GM23248 (cell line): ENCODE measurements at regions not wholly inside any gene's neighbourhood (a gene's known extent, or its start where the extent isn't known, plus 50 kb on each side); places are given as distances from the start of the nearest gene placed in this dataset.
A peak's percentile ranks its signal among the peaks of the same experiment; 100 is the strongest.

Experiments used
- DNase-seq: peaks from one replicate; pipeline ENCODE4 v3.0.0-alpha.2; 2015
- H2AFZ ChIP-seq: fragments of 200-600 bp; sonication (generic); 2 replicates; pipeline ENCODE4 v1.6.1; 2016; ENCODE audit warnings: antibody characterized with exemption
- H3F3A ChIP-seq: fragments of 200-600 bp; sonication (generic); 2 replicates; pipeline ENCODE4 v1.6.1; 2016; ENCODE audit warnings: mild to moderate bottlenecking, antibody characterized with exemption, mixed run types; ENCODE audit not compliant: insufficient read depth
- H3K27ac ChIP-seq: fragments of 200-600 bp; sonication (generic); 2 replicates; pipeline ENCODE4 v1.5.1; 2016; ENCODE audit warnings: mild to moderate bottlenecking
- H3K27me3 ChIP-seq: fragments of 200-600 bp; sonication (generic); replicated peaks from 2 replicates; pipeline ENCODE4 v1.6.1; 2016; ENCODE audit warnings: mild to moderate bottlenecking; ENCODE audit not compliant: insufficient read depth
- H3K36me3 ChIP-seq: fragments of 200-600 bp; sonication (generic); 2 replicates; pipeline ENCODE4 v1.6.1; 2016; ENCODE audit warnings: low read depth, mild to moderate bottlenecking
- H3K4me1 ChIP-seq: fragments of 200-600 bp; sonication (generic); 2 replicates; pipeline ENCODE4 v1.6.1; 2016; ENCODE audit warnings: mild to moderate bottlenecking; ENCODE audit not compliant: insufficient read depth
- H3K4me2 ChIP-seq: fragments of 200-600 bp; sonication (generic); one replicate; pipeline ENCODE4 v1.6.1; 2016; ENCODE audit warnings: mild to moderate bottlenecking; ENCODE audit not compliant: unreplicated experiment
- H3K4me3 ChIP-seq: fragments of 200-600 bp; sonication (generic); 2 replicates; pipeline ENCODE4 v1.5.1; 2016; ENCODE audit warnings: mild to moderate bottlenecking
- H3K79me2 ChIP-seq: fragments of 200-600 bp; sonication (generic); 2 replicates; pipeline ENCODE4 v1.6.1; 2016; ENCODE audit warnings: mild to moderate bottlenecking; ENCODE audit not compliant: insufficient read depth
- H3K9ac ChIP-seq: fragments of 200-600 bp; sonication (generic); 2 replicates; pipeline ENCODE4 v1.6.1; 2016; ENCODE audit warnings: mild to moderate bottlenecking
- H3K9me2 ChIP-seq: fragments of 200-600 bp; sonication (generic); 2 replicates; pipeline ENCODE4 v1.6.1; 2016; ENCODE audit warnings: mixed run types, mild to moderate bottlenecking, moderate library complexity; ENCODE audit not compliant: insufficient read depth
- H3K9me3 ChIP-seq: fragments of 200-600 bp; sonication (generic); one replicate; pipeline ENCODE4 v1.6.1; 2017; ENCODE audit warnings: low read depth
- H4K20me1 ChIP-seq: fragments of 200-600 bp; sonication (generic); 2 replicates; pipeline ENCODE4 v1.6.0; 2016; ENCODE audit not compliant: insufficient read depth
- EZH2 ChIP-seq: fragments of 200-600 bp; sonication (generic); IDR thresholded peaks from 2 replicates; pipeline ENCODE4 v1.6.1; 2018; ENCODE audit warnings: antibody characterized with exemption, mild to moderate bottlenecking; ENCODE audit not compliant: insufficient read depth, poor library complexity, severe bottlenecking
- EZH2phosphoT487 ChIP-seq: fragments of 200-600 bp; sonication (generic); IDR thresholded peaks from 2 replicates; pipeline ENCODE4 v1.6.1; 2018; ENCODE audit warnings: antibody characterized with exemption, moderate library complexity, mild to moderate bottlenecking, low read depth; ENCODE audit not compliant: insufficient read depth
- WGBS, 2 experiments: methylation state at CpG; one replicate each; pipeline ENCODE4 v1.1.6; 2015 to 2017; ENCODE audit warnings: low lambda C conversion rate in 2 of 2, low coverage in 1 of 2; ENCODE audit errors: missing lambda C conversion rate in 2 of 2; 5-methylcytosine and 5-hydroxymethylcytosine counted together
- in situ Hi-C: fragments of 300-500 bp; cut with MboI; formaldehyde crosslinking; loops from 2 replicates; pipeline ENCODE4 v1.15.0; 2020

DNA sequence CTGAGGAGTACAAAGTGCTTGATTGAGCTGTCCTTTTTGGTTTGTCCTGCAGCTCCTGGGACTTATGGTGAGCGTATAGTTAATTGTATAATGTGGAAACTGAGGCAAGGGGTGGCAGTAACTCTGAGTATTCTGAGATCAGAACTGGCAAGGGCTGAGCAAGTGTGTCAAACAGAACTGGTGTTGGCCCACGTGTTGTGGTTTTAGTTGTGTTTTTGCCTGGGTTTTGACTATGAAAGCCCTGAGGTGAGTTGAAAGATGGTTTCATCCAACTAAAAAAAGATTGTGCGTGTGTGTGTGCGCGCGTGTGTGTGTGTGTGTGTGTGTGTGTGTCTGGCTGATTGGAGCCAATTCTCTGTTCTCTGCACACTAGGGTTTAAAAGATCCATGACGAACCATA, 154.1 kb downstream of the EDEM1 start:
- no peaks in the 10 kb centered on the region for H4K20me1 ChIP-seq
- WGBS, 2 experiments, result 29 to 41% methylated on average over 7 of the region's 7 CpGs
- no peak overlapping the region for H3K4me3 ChIP-seq
- no peaks in the 10 kb centered on the region for H3K36me3 ChIP-seq
- H3K4me2 ChIP-seq, result no peak overlapping the region
- H3K27ac ChIP-seq, result no peak overlapping the region
- no peaks in the 10 kb centered on the region for H3F3A ChIP-seq
- no peak overlapping the region for H2AFZ ChIP-seq
- H3K9me3 ChIP-seq, result no peaks in the 10 kb centered on the region
- H3K9me2 ChIP-seq, result no peaks in the 10 kb centered on the region
- in situ Hi-C loops, result no loop called here
- TF ChIP-seq EZH2phosphoT487, result no peak
- TF ChIP-seq EZH2, result no peak
- H3K9ac ChIP-seq, result no peak overlapping the region
- no peaks in the 10 kb centered on the region for H3K4me1 ChIP-seq
- H3K27me3 ChIP-seq, result no peaks in the 10 kb centered on the region
- no peaks in the 10 kb centered on the region for H3K79me2 ChIP-seq
- no peak for DNase-seq

DNA sequence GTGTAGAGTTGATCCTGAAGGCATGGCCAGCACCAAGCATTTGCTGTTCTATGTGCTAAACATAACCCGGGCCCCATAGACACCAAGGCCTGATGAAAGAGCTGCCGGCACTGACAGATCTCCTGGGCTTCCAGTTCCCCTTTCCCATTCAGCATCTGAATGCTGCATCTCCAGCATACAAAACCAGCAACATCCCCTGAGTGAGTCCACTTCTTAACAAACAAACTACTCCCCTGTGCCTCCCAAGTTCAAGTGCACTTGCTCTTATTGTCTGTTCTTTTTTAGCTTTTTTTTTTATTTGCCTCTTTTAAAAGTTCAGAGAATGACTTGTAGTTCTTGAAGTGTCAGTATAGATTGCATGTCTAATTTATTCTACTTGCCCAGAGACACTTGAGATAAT, 156.0 kb downstream of the EDEM1 start:
- Histone ChIP-seq H3K4me2 (no peak overlapping the region), H3K9ac (no peak overlapping the region), H2AFZ (no peak overlapping the region), H3K4me1 (no peaks in the 10 kb centered on the region), H3K27ac (no peak overlapping the region), H3K4me3 (no peak overlapping the region), H3F3A (no peaks in the 10 kb centered on the region), H3K9me2 (no peaks in the 10 kb centered on the region), H4K20me1 (no peaks in the 10 kb centered on the region), H3K9me3 (no peaks in the 10 kb centered on the region), H3K27me3 (no peaks in the 10 kb centered on the region), H3K36me3 (no peaks in the 10 kb centered on the region), H3K79me2 (no peaks in the 10 kb centered on the region)
- 26% methylated on average over 2 of the region's 2 CpGs for WGBS, 2 experiments
- no peak for DNase-seq
- no peak for TF ChIP-seq EZH2phosphoT487
- in situ Hi-C loops, result no loop called here

GRCh38 chr3:5344707-5345106, 157.2 kb downstream of the EDEM1 start:
- no peak overlapping the region for H3K4me3 ChIP-seq
- TF ChIP-seq EZH2phosphoT487 (no peak), EZH2 (no peak)
- no peaks in the 10 kb centered on the region for H3K4me1 ChIP-seq
- in situ Hi-C loops, result no loop called here
- H3K9me3 ChIP-seq, result no peaks in the 10 kb centered on the region
- DNase-seq, result no peak
- H3K27me3 ChIP-seq, result no peaks in the 10 kb centered on the region
- H3K9me2 ChIP-seq, result no peaks in the 10 kb centered on the region
- H2AFZ ChIP-seq, result no peak overlapping the region
- no peaks in the 10 kb centered on the region for H3K79me2 ChIP-seq
- H3K4me2 ChIP-seq, result no peak overlapping the region
- no peak overlapping the region for H3K27ac ChIP-seq
- H3K9ac ChIP-seq, result no peak overlapping the region
- H3K36me3 ChIP-seq, result no peaks in the 10 kb centered on the region
- H4K20me1 ChIP-seq, result no peaks in the 10 kb centered on the region
- 21 to 26% methylated on average over 1 of the region's 1 CpG for WGBS, 2 experiments
- no peaks in the 10 kb centered on the region for H3F3A ChIP-seq

DNA sequence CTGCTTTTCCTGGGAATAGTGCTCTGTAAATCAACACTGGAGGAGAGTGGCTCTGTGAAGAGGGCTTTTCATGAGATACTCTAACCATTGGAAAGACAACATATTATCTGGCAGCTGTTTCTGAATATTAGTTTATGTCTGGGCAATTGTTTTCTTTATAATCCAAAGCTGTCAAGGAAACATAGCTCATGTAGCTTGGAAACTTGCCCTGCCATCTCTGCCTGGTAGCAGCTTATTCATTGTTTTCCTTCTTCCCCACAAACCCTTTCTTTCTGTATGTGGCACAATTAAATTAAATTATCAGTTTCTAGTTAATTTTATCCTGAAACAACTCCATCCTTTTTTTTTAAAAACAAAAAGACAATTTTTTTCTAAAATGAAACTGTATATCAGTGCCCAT, 160.0 kb downstream of the EDEM1 start:
- H2AFZ ChIP-seq, result no peak overlapping the region
- no peaks in the 10 kb centered on the region for H3K36me3 ChIP-seq
- TF ChIP-seq EZH2, result no peak
- no peak for TF ChIP-seq EZH2phosphoT487
- no peak for DNase-seq
- H3F3A ChIP-seq, result no peaks in the 10 kb centered on the region
- H3K27ac ChIP-seq, result no peak overlapping the region
- no peak overlapping the region for H3K4me2 ChIP-seq
- no peaks in the 10 kb centered on the region for H4K20me1 ChIP-seq
- no peak overlapping the region for H3K9ac ChIP-seq
- no peaks in the 10 kb centered on the region for H3K9me3 ChIP-seq
- in situ Hi-C loops, result no loop called here
- H3K4me3 ChIP-seq, result no peak overlapping the region
- no peaks in the 10 kb centered on the region for H3K27me3 ChIP-seq
- no peaks in the 10 kb centered on the region for H3K4me1 ChIP-seq
- no peaks in the 10 kb centered on the region for H3K9me2 ChIP-seq
- H3K79me2 ChIP-seq, result no peaks in the 10 kb centered on the region

- H3K9ac ChIP-seq, result no peak overlapping the region
- no peak overlapping the region for H3K4me2 ChIP-seq
- H3K36me3 ChIP-seq, result no peaks in the 10 kb centered on the region
- H3K79me2 ChIP-seq, result no peaks in the 10 kb centered on the region
- no peak overlapping the region for H2AFZ ChIP-seq
- TF ChIP-seq EZH2 (no peak), EZH2phosphoT487 (no peak)
- H3F3A ChIP-seq, result no peaks in the 10 kb centered on the region
- no peak overlapping the region for H3K4me3 ChIP-seq
- peak; percentile 17 for DNase-seq
- no peaks in the 10 kb centered on the region for H4K20me1 ChIP-seq
- H3K9me2 ChIP-seq, result no peaks in the 10 kb centered on the region
- no peaks in the 10 kb centered on the region for H3K27me3 ChIP-seq
- WGBS, 2 experiments, result 27 to 34% methylated on average over 5 of the region's 5 CpGs
- no peaks in the 10 kb centered on the region for H3K9me3 ChIP-seq
- H3K4me1 ChIP-seq, result no peaks in the 10 kb centered on the region
- in situ Hi-C loops, result no loop called here
- no peak overlapping the region for H3K27ac ChIP-seq
Observed at GRCh38 chr3:5348229-5348902, 160.9 kb downstream of the EDEM1 start.
